ENCODE measurements at regions not wholly inside any gene's neighbourhood (a gene's known extent, or its start where the extent isn't known, plus 50 kb on each side); places are given as distances from the start of the nearest gene placed in this dataset.
"Not testable (repeated sequence)": the region's sequence is repeated elsewhere in the genome, so short reads cannot be mapped to it uniquely, and the experiment has no call there.

GRCh38 chr5:121445511-121445910, 406.2 kb upstream of the FTMT start:
- Histone ChIP-seq H3K4me3 (ENCODE audit: low read depth, low read length) (no peak overlapping the region), H3K9me3 (ENCODE audit: control insufficient read depth, insufficient read depth, low read depth, low read length) (no peaks in the 10 kb centered on the region), H3K27ac (ENCODE audit: extremely low read depth, low read depth, low read length) (no peak overlapping the region), H3K36me3 (ENCODE audit: control insufficient read depth in 2 of 2, insufficient read depth in 1 of 2, low read length in 2 of 2) (no peaks in the 10 kb centered on the region), H3K4me1 (ENCODE audit: control insufficient read depth, insufficient read depth, low read length) (no peaks in the 10 kb centered on the region)
- ChIA-PET CTCF (no interaction called here), POLR2A (no interaction called here)
- TF ChIP-seq MYNN (tag by site-specific recombination; IDR thresholded peaks at IDR 0.05; ENCODE audit: borderline replicate concordance), result no peak
- no peak for TF ChIP-seq ZNF23 (tag by site-specific recombination; IDR thresholded peaks at IDR 0.05; ENCODE audit: borderline replicate concordance)
- no peak for TF ChIP-seq SP7 (tag by site-specific recombination; IDR thresholded peaks at IDR 0.05)

GRCh38 chr5:121462441-121462840, 389.2 kb upstream of the FTMT start:
- no peaks in the 10 kb centered on the region for H3K9me3 ChIP-seq (ENCODE audit: control insufficient read depth, insufficient read depth, low read depth, low read length)
- no peaks in the 10 kb centered on the region for H3K4me1 ChIP-seq (ENCODE audit: control insufficient read depth, insufficient read depth, low read length)
- no peak overlapping the region for H3K27ac ChIP-seq (ENCODE audit: extremely low read depth, low read depth, low read length)
- TF ChIP-seq ZFP41 (tag by site-specific recombination; IDR thresholded peaks at IDR 0.05; ENCODE audit: borderline replicate concordance) (no peak), ZFP37 (tag by site-specific recombination; IDR thresholded peaks at IDR 0.05) (no peak), ZNF843 (tag by site-specific recombination; IDR thresholded peaks at IDR 0.05) (no peak), KLF9 (tag by site-specific recombination; IDR thresholded peaks at IDR 0.05; ENCODE audit: low read depth) (no peak), MZF1 (tag by site-specific recombination; IDR thresholded peaks at IDR 0.05; ENCODE audit: borderline replicate concordance) (no peak), SETDB1 (IDR thresholded peaks at IDR 0.05; ENCODE audit: insufficient read length, low read length) (no peak)
- ChIA-PET CTCF (no interaction called here), POLR2A (no interaction called here)
- no peak overlapping the region for H3K4me3 ChIP-seq (ENCODE audit: low read depth, low read length)
- no peaks in the 10 kb centered on the region for H3K36me3 ChIP-seq (ENCODE audit: control insufficient read depth in 2 of 2, insufficient read depth in 1 of 2, low read length in 2 of 2)

- CTCF ChIA-PET; H3K27ac ChIP-seq (ENCODE audit: extremely low read depth, low read depth, low read length); H3K4me3 ChIP-seq (ENCODE audit: low read depth, low read length); H3K9me3 ChIP-seq (ENCODE audit: control insufficient read depth, insufficient read depth, low read depth, low read length); H3K4me1 ChIP-seq (ENCODE audit: control insufficient read depth, insufficient read depth, low read length); H3K36me3 ChIP-seq (ENCODE audit: control insufficient read depth in 2 of 2, insufficient read depth in 1 of 2, low read length in 2 of 2); POLR2A ChIA-PET: not testable (repeated sequence)
These were observed 380.5 kb upstream of the FTMT start for GRCh38 chr5:121471222-121471621.

- no peaks in the 10 kb centered on the region for H3K36me3 ChIP-seq (ENCODE audit: control insufficient read depth in 2 of 2, insufficient read depth in 1 of 2, low read length in 2 of 2)
- no peak overlapping the region for H3K4me3 ChIP-seq (ENCODE audit: low read depth, low read length)
- POLR2A ChIA-PET, result no interaction called here
- no peak overlapping the region for H3K27ac ChIP-seq (ENCODE audit: extremely low read depth, low read depth, low read length)
- CTCF ChIA-PET, result no interaction called here
- H3K4me1 ChIP-seq (ENCODE audit: control insufficient read depth, insufficient read depth, low read length), result no peaks in the 10 kb centered on the region
- H3K9me3 ChIP-seq (ENCODE audit: control insufficient read depth, insufficient read depth, low read depth, low read length), result no peaks in the 10 kb centered on the region
- TF ChIP-seq ZNF561 (tag by site-specific recombination; IDR thresholded peaks at IDR 0.05; ENCODE audit: borderline replicate concordance) (no peak), PRDM10 (tag by site-specific recombination; IDR thresholded peaks at IDR 0.05) (no peak), ATF2 (tag by site-specific recombination; IDR thresholded peaks at IDR 0.05; ENCODE audit: low read depth) (no peak), ZNF274 (IDR thresholded peaks at IDR 0.05; ENCODE audit: low read length) (no peak), ZNF274 (tag by site-specific recombination; IDR thresholded peaks at IDR 0.05; ENCODE audit: borderline replicate concordance) (no peak), ZSCAN4 (tag by site-specific recombination; IDR thresholded peaks at IDR 0.05) (no peak), EGR2 (tag by site-specific recombination; IDR thresholded peaks at IDR 0.05; ENCODE audit: low read depth) (no peak)
These were observed 373.0 kb upstream of the FTMT start for GRCh38 chr5:121478636-121479035.
